ENCODE measurements at regions not wholly inside any gene's neighbourhood (a gene's known extent, or its start where the extent isn't known, plus 50 kb on each side); places are given as distances from the start of the nearest gene placed in this dataset.

GRCh38 chr1:224510880-224511645, 76.5 kb upstream of the WDR26 start:
- no peak for DNase-seq
- CTCF ChIA-PET: interaction anchor here (1.3 kb wide), 1 partner anchor 130 kb away, joined by 7 read pairs; no protein-coding TSS in a partner anchor
- Mint-ChIP-seq H3K27me3 (ENCODE audit: unreplicated experiment) (no peaks in the 10 kb centered on the region), H3K4me1 (ENCODE audit: low read depth, unreplicated experiment) (no peaks in the 10 kb centered on the region), H3K9me3 (ENCODE audit: low read depth, unreplicated experiment) (no peaks in the 10 kb centered on the region), H3K27ac (ENCODE audit: unreplicated experiment) (no peak overlapping the region), H3K36me3 (ENCODE audit: insufficient read depth, unreplicated experiment) (no peaks in the 10 kb centered on the region), H3K4me3 (ENCODE audit: low read depth, unreplicated experiment) (no peak overlapping the region)
- BruUV-seq (replicated peaks): no TSS peak
- no peak for TF ChIP-seq CTCF (IDR thresholded peaks at IDR 0.05; ENCODE audit: unreplicated experiment)
- intact Hi-C loops (cut with micrococcal nuclease; ENCODE audit: unreplicated experiment): loop anchor here (10.0 kb wide), 1 partner anchor 484 kb away; no protein-coding TSS in a partner anchor

GRCh38 chr1:224512600-224513151, 78.1 kb upstream of the WDR26 start:
- BruUV-seq (replicated peaks): no TSS peak
- H3K9me3 Mint-ChIP-seq (ENCODE audit: low read depth, unreplicated experiment): no peaks in the 10 kb centered on the region
- CTCF ChIA-PET: interaction anchor here (0.6 to 2.1 kb wide), 10 partner anchors 9 to 410 kb away, joined by 3 to 21 read pairs (median 3); no protein-coding TSS in a partner anchor
- no peak overlapping the region for H3K4me3 Mint-ChIP-seq (ENCODE audit: low read depth, unreplicated experiment)
- no peaks in the 10 kb centered on the region for H3K4me1 Mint-ChIP-seq (ENCODE audit: low read depth, unreplicated experiment)
- no peak for DNase-seq
- TF ChIP-seq CTCF (IDR thresholded peaks at IDR 0.05; ENCODE audit: unreplicated experiment): no peak
- H3K27ac Mint-ChIP-seq (ENCODE audit: unreplicated experiment): no peak overlapping the region
- no peaks in the 10 kb centered on the region for H3K27me3 Mint-ChIP-seq (ENCODE audit: unreplicated experiment)
- no peaks in the 10 kb centered on the region for H3K36me3 Mint-ChIP-seq (ENCODE audit: insufficient read depth, unreplicated experiment)
- intact Hi-C loops (cut with micrococcal nuclease; ENCODE audit: unreplicated experiment): loop anchor here (1.0 to 10.0 kb wide), 4 partner anchors 129 to 482 kb away; no protein-coding TSS in a partner anchor

- no peak overlapping the region for H3K27ac Mint-ChIP-seq (ENCODE audit: unreplicated experiment)
- no peaks in the 10 kb centered on the region for H3K27me3 Mint-ChIP-seq (ENCODE audit: unreplicated experiment)
- no peak for TF ChIP-seq CTCF (IDR thresholded peaks at IDR 0.05; ENCODE audit: unreplicated experiment)
- H3K4me3 Mint-ChIP-seq (ENCODE audit: low read depth, unreplicated experiment): no peak overlapping the region
- intact Hi-C loops (cut with micrococcal nuclease; ENCODE audit: unreplicated experiment): loop anchor here (1.0 to 10.0 kb wide), 4 partner anchors 128 to 481 kb away; no protein-coding TSS in a partner anchor
- no TSS peak for BruUV-seq (replicated peaks)
- no peak for DNase-seq
- no peaks in the 10 kb centered on the region for H3K9me3 Mint-ChIP-seq (ENCODE audit: low read depth, unreplicated experiment)
- H3K4me1 Mint-ChIP-seq (ENCODE audit: low read depth, unreplicated experiment): no peaks in the 10 kb centered on the region
- no peaks in the 10 kb centered on the region for H3K36me3 Mint-ChIP-seq (ENCODE audit: insufficient read depth, unreplicated experiment)
- CTCF ChIA-PET: interaction anchor here (0.6 to 2.1 kb wide), 10 partner anchors 10 to 409 kb away, joined by 3 to 21 read pairs (median 3); no protein-coding TSS in a partner anchor
Measured at GRCh38 chr1:224513383-224513782, 78.8 kb upstream of the WDR26 start.

- peak; percentile 94 for DNase-seq
- Mint-ChIP-seq H3K27me3 (ENCODE audit: unreplicated experiment) (no peaks in the 10 kb centered on the region), H3K27ac (ENCODE audit: unreplicated experiment) (no peak overlapping the region), H3K4me3 (ENCODE audit: low read depth, unreplicated experiment) (no peak overlapping the region), H3K9me3 (ENCODE audit: low read depth, unreplicated experiment) (no peaks in the 10 kb centered on the region), H3K36me3 (ENCODE audit: insufficient read depth, unreplicated experiment) (no peaks in the 10 kb centered on the region), H3K4me1 (ENCODE audit: low read depth, unreplicated experiment) (no peaks in the 10 kb centered on the region)
- BruUV-seq (replicated peaks): no TSS peak
- peak; percentile 94 for TF ChIP-seq CTCF (IDR thresholded peaks at IDR 0.05; ENCODE audit: unreplicated experiment)
- intact Hi-C loops (cut with micrococcal nuclease; ENCODE audit: unreplicated experiment): loop anchor here (1.0 to 10.0 kb wide), 4 partner anchors 128 to 481 kb away; no protein-coding TSS in a partner anchor
- CTCF ChIA-PET: interaction anchor here (1.0 to 1.4 kb wide), 4 partner anchors 127 to 409 kb away, joined by 3 to 8 read pairs (median 4); no protein-coding TSS in a partner anchor
Measured at GRCh38 chr1:224513787-224514209, 79.2 kb upstream of the WDR26 start.
